GM12878 (cell line): ENCODE measurements at regions not wholly inside any gene's neighbourhood (a gene's known extent, or its start where the extent isn't known, plus 50 kb on each side); places are given as distances from the start of the nearest gene placed in this dataset.

Experiments used
- SIN3A ChIP-seq: IDR thresholded peaks from 2 replicates; pipeline ENCODE4 v1.6.1; 2012; ENCODE audit warnings: low read depth, low read length, improper control_type of control experiment
- SUZ12 ChIP-seq: fragments of 200-600 bp; sonication (generic); IDR thresholded peaks from one replicate; pipeline ENCODE4 v1.6.1; 2018; ENCODE audit warnings: antibody characterized with exemption, mild to moderate bottlenecking; ENCODE audit not compliant: unreplicated experiment
- ZNF207 ChIP-seq: fragments of 450-650 bp; IDR thresholded peaks from 2 replicates; pipeline ENCODE4 v1.6.1; 2014; ENCODE audit warnings: antibody characterized with exemption, mild to moderate bottlenecking, borderline replicate concordance
- TF ChIP-seq, protein P1 (sequence below): IDR thresholded peaks from 2 replicates; pipeline ENCODE4 v1.6.1; 2011; ENCODE audit warnings: low read depth, mild to moderate bottlenecking, low read length, moderate library complexity, borderline replicate concordance; ENCODE audit errors: extremely low read depth
- TF ChIP-seq, protein P2 (sequence below): IDR thresholded peaks from 2 replicates; pipeline ENCODE4 v1.6.1; 2012; ENCODE audit warnings: improper control_type of control experiment, low read depth, low read length; ENCODE audit not compliant: insufficient replicate concordance
- TF ChIP-seq, protein P3 (sequence below): fragments of 450-650 bp; IDR thresholded peaks from 2 replicates; pipeline ENCODE4 v1.6.1; 2017; ENCODE audit warnings: mild to moderate bottlenecking
- TF ChIP-seq, protein P4 (sequence below): IDR thresholded peaks from 2 replicates; pipeline ENCODE4 v1.6.1; 2011; ENCODE audit warnings: borderline replicate concordance, low read depth, mild to moderate bottlenecking, moderate library complexity, low read length; ENCODE audit not compliant: insufficient read depth, poor library complexity, severe bottlenecking

DNA sequence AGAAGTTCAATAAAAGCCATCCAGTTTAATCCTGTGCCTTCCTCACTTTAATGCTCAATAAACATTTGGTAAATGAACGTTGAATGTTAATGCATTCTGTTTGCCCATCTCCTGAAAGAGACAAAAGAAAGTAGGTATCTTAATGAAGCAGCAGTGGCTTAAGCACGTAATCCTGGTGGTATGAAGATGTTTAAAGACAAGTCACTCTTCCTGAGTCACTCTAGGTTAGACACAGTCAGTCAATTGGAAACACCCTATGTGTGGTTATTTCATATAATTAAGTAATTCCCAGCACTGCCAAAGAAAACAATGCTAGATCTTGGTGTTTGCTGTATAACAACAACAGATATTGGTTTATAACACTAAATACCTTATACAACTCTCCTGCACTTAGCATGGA lies 334.0 kb upstream of the FMN2 start (continued):
- TF ChIP-seq, protein P1, sequence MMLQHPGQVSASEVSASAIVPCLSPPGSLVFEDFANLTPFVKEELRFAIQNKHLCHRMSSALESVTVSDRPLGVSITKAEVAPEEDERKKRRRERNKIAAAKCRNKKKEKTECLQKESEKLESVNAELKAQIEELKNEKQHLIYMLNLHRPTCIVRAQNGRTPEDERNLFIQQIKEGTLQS = no peak
- TF ChIP-seq, protein P2, sequence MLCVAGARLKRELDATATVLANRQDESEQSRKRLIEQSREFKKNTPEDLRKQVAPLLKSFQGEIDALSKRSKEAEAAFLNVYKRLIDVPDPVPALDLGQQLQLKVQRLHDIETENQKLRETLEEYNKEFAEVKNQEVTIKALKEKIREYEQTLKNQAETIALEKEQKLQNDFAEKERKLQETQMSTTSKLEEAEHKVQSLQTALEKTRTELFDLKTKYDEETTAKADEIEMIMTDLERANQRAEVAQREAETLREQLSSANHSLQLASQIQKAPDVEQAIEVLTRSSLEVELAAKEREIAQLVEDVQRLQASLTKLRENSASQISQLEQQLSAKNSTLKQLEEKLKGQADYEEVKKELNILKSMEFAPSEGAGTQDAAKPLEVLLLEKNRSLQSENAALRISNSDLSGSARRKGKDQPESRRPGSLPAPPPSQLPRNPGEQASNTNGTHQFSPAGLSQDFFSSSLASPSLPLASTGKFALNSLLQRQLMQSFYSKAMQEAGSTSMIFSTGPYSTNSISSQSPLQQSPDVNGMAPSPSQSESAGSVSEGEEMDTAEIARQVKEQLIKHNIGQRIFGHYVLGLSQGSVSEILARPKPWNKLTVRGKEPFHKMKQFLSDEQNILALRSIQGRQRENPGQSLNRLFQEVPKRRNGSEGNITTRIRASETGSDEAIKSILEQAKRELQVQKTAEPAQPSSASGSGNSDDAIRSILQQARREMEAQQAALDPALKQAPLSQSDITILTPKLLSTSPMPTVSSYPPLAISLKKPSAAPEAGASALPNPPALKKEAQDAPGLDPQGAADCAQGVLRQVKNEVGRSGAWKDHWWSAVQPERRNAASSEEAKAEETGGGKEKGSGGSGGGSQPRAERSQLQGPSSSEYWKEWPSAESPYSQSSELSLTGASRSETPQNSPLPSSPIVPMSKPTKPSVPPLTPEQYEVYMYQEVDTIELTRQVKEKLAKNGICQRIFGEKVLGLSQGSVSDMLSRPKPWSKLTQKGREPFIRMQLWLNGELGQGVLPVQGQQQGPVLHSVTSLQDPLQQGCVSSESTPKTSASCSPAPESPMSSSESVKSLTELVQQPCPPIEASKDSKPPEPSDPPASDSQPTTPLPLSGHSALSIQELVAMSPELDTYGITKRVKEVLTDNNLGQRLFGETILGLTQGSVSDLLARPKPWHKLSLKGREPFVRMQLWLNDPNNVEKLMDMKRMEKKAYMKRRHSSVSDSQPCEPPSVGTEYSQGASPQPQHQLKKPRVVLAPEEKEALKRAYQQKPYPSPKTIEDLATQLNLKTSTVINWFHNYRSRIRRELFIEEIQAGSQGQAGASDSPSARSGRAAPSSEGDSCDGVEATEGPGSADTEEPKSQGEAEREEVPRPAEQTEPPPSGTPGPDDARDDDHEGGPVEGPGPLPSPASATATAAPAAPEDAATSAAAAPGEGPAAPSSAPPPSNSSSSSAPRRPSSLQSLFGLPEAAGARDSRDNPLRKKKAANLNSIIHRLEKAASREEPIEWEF = no peak
- TF ChIP-seq SUZ12 (no peak), SIN3A (no peak), ZNF207 (no peak)
- TF ChIP-seq, protein P3, sequence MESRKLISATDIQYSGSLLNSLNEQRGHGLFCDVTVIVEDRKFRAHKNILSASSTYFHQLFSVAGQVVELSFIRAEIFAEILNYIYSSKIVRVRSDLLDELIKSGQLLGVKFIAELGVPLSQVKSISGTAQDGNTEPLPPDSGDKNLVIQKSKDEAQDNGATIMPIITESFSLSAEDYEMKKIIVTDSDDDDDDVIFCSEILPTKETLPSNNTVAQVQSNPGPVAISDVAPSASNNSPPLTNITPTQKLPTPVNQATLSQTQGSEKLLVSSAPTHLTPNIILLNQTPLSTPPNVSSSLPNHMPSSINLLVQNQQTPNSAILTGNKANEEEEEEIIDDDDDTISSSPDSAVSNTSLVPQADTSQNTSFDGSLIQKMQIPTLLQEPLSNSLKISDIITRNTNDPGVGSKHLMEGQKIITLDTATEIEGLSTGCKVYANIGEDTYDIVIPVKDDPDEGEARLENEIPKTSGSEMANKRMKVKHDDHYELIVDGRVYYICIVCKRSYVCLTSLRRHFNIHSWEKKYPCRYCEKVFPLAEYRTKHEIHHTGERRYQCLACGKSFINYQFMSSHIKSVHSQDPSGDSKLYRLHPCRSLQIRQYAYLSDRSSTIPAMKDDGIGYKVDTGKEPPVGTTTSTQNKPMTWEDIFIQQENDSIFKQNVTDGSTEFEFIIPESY = no peak
- TF ChIP-seq, protein P4, sequence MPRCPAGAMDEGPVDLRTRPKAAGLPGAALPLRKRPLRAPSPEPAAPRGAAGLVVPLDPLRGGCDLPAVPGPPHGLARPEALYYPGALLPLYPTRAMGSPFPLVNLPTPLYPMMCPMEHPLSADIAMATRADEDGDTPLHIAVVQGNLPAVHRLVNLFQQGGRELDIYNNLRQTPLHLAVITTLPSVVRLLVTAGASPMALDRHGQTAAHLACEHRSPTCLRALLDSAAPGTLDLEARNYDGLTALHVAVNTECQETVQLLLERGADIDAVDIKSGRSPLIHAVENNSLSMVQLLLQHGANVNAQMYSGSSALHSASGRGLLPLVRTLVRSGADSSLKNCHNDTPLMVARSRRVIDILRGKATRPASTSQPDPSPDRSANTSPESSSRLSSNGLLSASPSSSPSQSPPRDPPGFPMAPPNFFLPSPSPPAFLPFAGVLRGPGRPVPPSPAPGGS = no peak
- TF ChIP-seq, all 136 proteins: peak for 0
